IMR-90 (cell line): ENCODE measurements at regions not wholly inside any gene's neighbourhood (a gene's known extent, or its start where the extent isn't known, plus 50 kb on each side); places are given as distances from the start of the nearest gene placed in this dataset.

Experiments
- ATAC-seq: fragments of 200-7000 bp; cut with Tn5 transposase; 2 replicates; pipeline ENCODE4 v1.9.1; 2020; ENCODE audit warnings: low read depth, mild to moderate bottlenecking, moderate library complexity
- BruUV-seq: library from RNA; stranded (reverse); fragments of 400-500 nt; replicated peaks from 2 replicates; lab custom pipeline; 2021; lab: Mats Ljungman, UMichigan
- CTCF ChIA-PET: fragments of 300-600 bp; formaldehyde crosslinking; extraction: SDS; loops from one replicate; lab custom pipeline; 2021; ENCODE audit warnings: antibody characterized with exemption; lab: Yijun Ruan, JAX
- POLR2A ChIA-PET: fragments of 300-600 bp; sonication (Branson Sonifier 250); formaldehyde crosslinking; loops from one replicate; lab custom pipeline; 2022; ENCODE audit warnings: antibody characterized with exemption; ENCODE audit not compliant: unreplicated experiment; lab: Charles Lee
- DNase-seq: peaks from one replicate; pipeline ENCODE4 v3.0.0; 2013
- H2AFZ ChIP-seq: replicated peaks from 2 replicates; pipeline ENCODE3; 2013; ENCODE audit warnings: low read length, mild to moderate bottlenecking; ENCODE audit not compliant: poor library complexity
- H2AK5ac ChIP-seq: 2 replicates; pipeline ENCODE4 v1.6.1; 2013; ENCODE audit warnings: low read depth, low read length, inconsistent platforms
- H2AK9ac ChIP-seq: replicated peaks from 2 replicates; pipeline ENCODE3; 2013; ENCODE audit warnings: mild to moderate bottlenecking, low read depth, low read length, moderate library complexity; ENCODE audit not compliant: poor library complexity
- H2BK120ac ChIP-seq: 2 replicates; pipeline ENCODE4 v1.6.1; 2013; ENCODE audit warnings: low read depth, low read length, inconsistent platforms
- H2BK15ac ChIP-seq: 3 replicates; pipeline ENCODE4 v1.6.1; 2013; ENCODE audit warnings: low read depth, low read length, inconsistent platforms
- H2BK20ac ChIP-seq: 2 replicates; pipeline ENCODE4 v1.6.1; 2013; ENCODE audit warnings: low read depth, mild to moderate bottlenecking, inconsistent platforms, low read length, moderate library complexity
- H2BK5ac ChIP-seq: 2 replicates; pipeline ENCODE4 v1.6.1; 2013; ENCODE audit warnings: mild to moderate bottlenecking, low read depth, low read length, inconsistent platforms; ENCODE audit not compliant: poor library complexity, severe bottlenecking
- H3K14ac ChIP-seq: replicated peaks from 2 replicates; pipeline ENCODE4 v1.6.1; 2013; ENCODE audit warnings: low read depth, low read length, inconsistent platforms
- H3K18ac ChIP-seq: 2 replicates; pipeline ENCODE4 v1.6.1; 2013; ENCODE audit warnings: low read depth, low read length, control low read depth
- H3K23ac ChIP-seq: 2 replicates; pipeline ENCODE4 v1.6.1; 2013; ENCODE audit warnings: low read depth, low read length, inconsistent platforms
- H3K27ac ChIP-seq: 2 replicates; pipeline ENCODE4 v1.5.1; 2013; ENCODE audit warnings: mild to moderate bottlenecking, control low read depth, low read length; ENCODE audit not compliant: insufficient read depth
- H3K27me3 ChIP-seq: 2 replicates; pipeline ENCODE4 v1.6.1; 2013; ENCODE audit warnings: low read length; ENCODE audit not compliant: control insufficient read depth, insufficient read depth
- H3K36me3 ChIP-seq: 2 replicates; pipeline ENCODE4 v1.6.1; 2013; ENCODE audit warnings: low read length, mixed read lengths; ENCODE audit not compliant: control insufficient read depth, insufficient read depth
- H3K4ac ChIP-seq: 2 replicates; pipeline ENCODE4 v1.6.1; 2013; ENCODE audit warnings: low read depth, low read length, inconsistent platforms
- H3K4me1 ChIP-seq: 2 replicates; pipeline ENCODE4 v1.6.1; 2013; ENCODE audit warnings: low read length, mixed read lengths; ENCODE audit not compliant: control insufficient read depth, insufficient read depth
- H3K4me2 ChIP-seq: 2 replicates; pipeline ENCODE4 v1.6.1; 2013; ENCODE audit warnings: low read depth, mild to moderate bottlenecking, control low read depth, low read length, moderate library complexity
- H3K4me3 ChIP-seq: 2 replicates; pipeline ENCODE4 v1.5.1; 2013; ENCODE audit warnings: low read depth, mild to moderate bottlenecking, control low read depth, low read length, moderate library complexity; ENCODE audit not compliant: insufficient read depth
- H3K56ac ChIP-seq: 2 replicates; pipeline ENCODE4 v1.6.1; 2013; ENCODE audit warnings: low read length, inconsistent platforms; ENCODE audit not compliant: insufficient read depth; ENCODE audit errors: extremely low read depth
- H3K79me1 ChIP-seq, 2 experiments: 2 replicates each; pipeline ENCODE4 v1.6.1; 2013; ENCODE audit warnings: low read length in 2 of 2, inconsistent platforms in 1 of 2, low read depth in 1 of 2
- H3K9ac ChIP-seq: 2 replicates; pipeline ENCODE4 v1.6.1; 2013; ENCODE audit warnings: low read depth, low read length, control low read depth
- H3K9me1 ChIP-seq: 2 replicates; pipeline ENCODE4 v1.6.1; 2013; ENCODE audit warnings: low read length, inconsistent platforms; ENCODE audit not compliant: insufficient read depth
- H3K9me3 ChIP-seq: 2 replicates; pipeline ENCODE4 v1.6.1; 2013; ENCODE audit warnings: low read length; ENCODE audit not compliant: control insufficient read depth, insufficient read depth
- H4K20me1 ChIP-seq: 2 replicates; pipeline ENCODE4 v1.6.1; 2013; ENCODE audit warnings: low read length, inconsistent platforms; ENCODE audit not compliant: insufficient read depth
- H4K5ac ChIP-seq: 2 replicates; pipeline ENCODE4 v1.6.1; 2013; ENCODE audit warnings: mild to moderate bottlenecking, low read depth, low read length, control low read depth
- H4K8ac ChIP-seq, 2 experiments: 2 replicates each; pipeline ENCODE4 v1.6.1; 2013; ENCODE audit warnings: low read depth in 2 of 2, low read length in 2 of 2, control low read depth in 1 of 2, inconsistent platforms in 1 of 2
- H4K91ac ChIP-seq: 2 replicates; pipeline ENCODE4 v1.6.1; 2013; ENCODE audit warnings: low read depth, low read length, inconsistent platforms; ENCODE audit not compliant: insufficient read depth
- CEBPB ChIP-seq: IDR thresholded peaks from 2 replicates; pipeline ENCODE4 v1.6.1; 2012; ENCODE audit warnings: low read depth, low read length, improper control_type of control experiment
- CHD1 ChIP-seq: IDR thresholded peaks from 2 replicates; pipeline ENCODE4 v1.6.1; 2012; ENCODE audit warnings: low read depth, low read length, improper control_type of control experiment
- CTCF ChIP-seq: conservative IDR thresholded peaks from 2 replicates; pipeline ENCODE4 v1.5.1; 2012; ENCODE audit warnings: mild to moderate bottlenecking, low read depth, low read length, improper control_type of control experiment
- FOS ChIP-seq: fragments of 150-350 bp; IDR thresholded peaks from 2 replicates; pipeline ENCODE4 v1.6.1; 2016; ENCODE audit warnings: low read depth, low read length
- MAFK ChIP-seq: IDR thresholded peaks from 2 replicates; pipeline ENCODE4 v1.6.1; 2012; ENCODE audit warnings: low read depth, low read length, improper control_type of control experiment
- RAD21 ChIP-seq: IDR thresholded peaks from 2 replicates; pipeline ENCODE4 v1.6.1; 2012; ENCODE audit warnings: low read length, improper control_type of control experiment
- SMC3 ChIP-seq: fragments of 150-350 bp; IDR thresholded peaks from 2 replicates; pipeline ENCODE4 v1.6.1; 2016; ENCODE audit warnings: low read depth, mild to moderate bottlenecking, antibody characterized with exemption, low read length, moderate library complexity
- WGBS, 2 experiments: methylation state at CpG; one replicate each; pipeline versions ENCODE4 v1.1.5 to v1.1.7; 2013; ENCODE audit warnings: missing lambda C conversion rate in 2 of 2; ENCODE audit not compliant: insufficient read length in 1 of 2; ENCODE audit errors: extremely low coverage in 2 of 2; 5-methylcytosine and 5-hydroxymethylcytosine counted together
- dilution Hi-C: fragments of 300-500 bp; cut with HindIII; formaldehyde crosslinking; loops from one replicate; pipeline ENCODE4 v1.14.3; 2018; ENCODE audit warnings: low sequenced_read_pairs; ENCODE audit not compliant: unreplicated experiment
- in situ Hi-C: fragments of 300-500 bp; cut with MboI; formaldehyde crosslinking; loops from 3 replicates; pipeline ENCODE4 v1.14.3; 2019; ENCODE audit warnings: low sequenced_read_pairs, inconsistent platforms, mixed read lengths
- intact Hi-C: fragments of 100-400 bp; cut with micrococcal nuclease; formaldehyde crosslinking; loops from 2 replicates; pipeline ENCODE4 v1.10.0; 2022

GRCh38 chr5:32916648-32917047, 205.5 kb downstream of the NPR3 start:
- Histone ChIP-seq H4K91ac (no peak overlapping the region), H3K9me3 (no peaks in the 10 kb centered on the region), H3K4me1 (peaks cover 2% of the 10 kb centered on the region; the same call in 1 of the 2 replicates), H3K79me1 (no peaks in the 10 kb centered on the region), H3K23ac (no peak overlapping the region), H3K9ac (no peak overlapping the region), H3K14ac (no peak overlapping the region), H2AFZ (peak overlapping the region; percentile 37), H3K27ac (no peak overlapping the region), H3K4me3 (no peak overlapping the region), H3K56ac (no peak overlapping the region), H2BK20ac (no peak overlapping the region), H3K4me2 (no peak overlapping the region), H4K5ac (no peak overlapping the region), H4K8ac (no peak overlapping the region), H2BK120ac (no peak overlapping the region), H2BK15ac (no peak overlapping the region), H2BK5ac (no peak overlapping the region), H3K9me1 (no peaks in the 10 kb centered on the region), H2AK9ac (no peak overlapping the region), H4K20me1 (no peaks in the 10 kb centered on the region), H3K36me3 (no peaks in the 10 kb centered on the region), H3K27me3 (no peaks in the 10 kb centered on the region), H2AK5ac (no peak overlapping the region), H3K4ac (no peak overlapping the region), H3K18ac (no peak overlapping the region)
- in situ Hi-C loops, result loop anchor here (10.0 kb wide), 1 partner anchor 202 kb away; the partner anchor contains the start of gene NPR3
- BruUV-seq, result no TSS peak
- dilution Hi-C loops, result no loop called here
- POLR2A ChIA-PET, result no interaction called here
- TF ChIP-seq MAFK (no peak), FOS (no peak), SMC3 (peak; percentile 83), RAD21 (peak; percentile 82), CEBPB (peak; percentile 15; the same call in 1 of the 2 replicates), CTCF (peak; percentile 68), CHD1 (no peak)
- DNase-seq (peak; percentile 52), ATAC-seq (peak; percentile 79)
- intact Hi-C loops, result loop anchor here (1.0 to 10.0 kb wide), 6 partner anchors 132 to 507 kb away; no protein-coding TSS in a partner anchor
- CTCF ChIA-PET, result interaction anchor here (0.5 to 1.5 kb wide), 5 partner anchors 156 to 406 kb away, joined by 3 to 4 read pairs (median 4); no protein-coding TSS in a partner anchor
- no CpG with 5 or more reads among the region's 1 CpG for WGBS, 2 experiments
